H1 (cell line): ENCODE measurements at regions not wholly inside any gene's neighbourhood (a gene's known extent, or its start where the extent isn't known, plus 50 kb on each side); places are given as distances from the start of the nearest gene placed in this dataset.

ENCODE experiments used
- ATF3 ChIP-seq: IDR thresholded peaks from 2 replicates; pipeline ENCODE4 v1.6.1; 2011; ENCODE audit warnings: low read depth, mild to moderate bottlenecking, low read length; ENCODE audit not compliant: insufficient read depth
- YY1 ChIP-seq: IDR thresholded peaks from 2 replicates; pipeline ENCODE4 v1.6.1; 2011; ENCODE audit warnings: low read depth, mild to moderate bottlenecking, low read length

- TF ChIP-seq YY1 (no peak), ATF3 (no peak)
Observed at GRCh38 chr4:117311215-117311614, 225.8 kb upstream of the TRAM1L1 start (continued).
